Trophoblast cell (in vitro differentiated cells and primary cell): ENCODE measurements at regions not wholly inside any gene's neighbourhood (a gene's known extent, or its start where the extent isn't known, plus 50 kb on each side); places are given as distances from the start of the nearest gene placed in this dataset.
A peak's percentile ranks its signal among the peaks of the same experiment; 100 is the strongest.

Source experiments
- DNase-seq, 2 donors: peaks; one replicate each; pipeline ENCODE4 v3.0.0-alpha.2; 2016
- H2AFZ ChIP-seq: 2 replicates; pipeline ENCODE4 v1.6.1; 2013; ENCODE audit warnings: low read length, moderate library complexity, mild to moderate bottlenecking; ENCODE audit not compliant: insufficient read depth, poor library complexity
- H2AK5ac ChIP-seq: 2 replicates; pipeline ENCODE4 v1.6.1; 2013; ENCODE audit warnings: mild to moderate bottlenecking, low read length
- H2BK120ac ChIP-seq: 2 replicates; pipeline ENCODE4 v1.6.1; 2013; ENCODE audit warnings: low read length, mild to moderate bottlenecking, moderate library complexity; ENCODE audit not compliant: insufficient read depth, poor library complexity
- H2BK12ac ChIP-seq: 2 replicates; pipeline ENCODE4 v1.6.1; 2013; ENCODE audit warnings: mild to moderate bottlenecking, low read length, moderate library complexity
- H2BK5ac ChIP-seq: 2 replicates; pipeline ENCODE4 v1.6.1; 2013; ENCODE audit warnings: low read length, low read depth, moderate library complexity, mild to moderate bottlenecking; ENCODE audit not compliant: poor library complexity
- H3K14ac ChIP-seq: 2 replicates; pipeline ENCODE4 v1.6.1; 2013; ENCODE audit warnings: mild to moderate bottlenecking, low read length
- H3K18ac ChIP-seq: 2 replicates; pipeline ENCODE4 v1.6.1; 2013; ENCODE audit warnings: mild to moderate bottlenecking, low read length
- H3K23ac ChIP-seq: 2 replicates; pipeline ENCODE4 v1.6.1; 2013; ENCODE audit warnings: low read length
- H3K27ac ChIP-seq: 2 replicates; pipeline ENCODE4 v1.5.1; 2013; ENCODE audit warnings: low read depth, mild to moderate bottlenecking, inconsistent platforms, low read length, moderate library complexity
- H3K27me3 ChIP-seq: 2 replicates; pipeline ENCODE4 v1.6.1; 2013; ENCODE audit warnings: inconsistent platforms, mild to moderate bottlenecking, low read length, moderate library complexity; ENCODE audit not compliant: insufficient read depth
- H3K36me3 ChIP-seq, 2 experiments: 1 replicate in 1 of 2; 2 replicates in 1 of 2; pipeline ENCODE4 v1.6.1; 2013; ENCODE audit warnings: low read length in 2 of 2, mild to moderate bottlenecking in 2 of 2, moderate library complexity in 1 of 2; ENCODE audit not compliant: insufficient read depth in 2 of 2, control insufficient read depth in 1 of 2
- H3K4ac ChIP-seq: 2 replicates; pipeline ENCODE4 v1.6.1; 2013; ENCODE audit warnings: low read depth, mild to moderate bottlenecking, low read length, moderate library complexity
- H3K4me1 ChIP-seq, 2 experiments: 1 replicate in 1 of 2; 2 replicates in 1 of 2; pipeline ENCODE4 v1.6.1; 2013; ENCODE audit warnings: low read length in 2 of 2, mild to moderate bottlenecking in 2 of 2, moderate library complexity in 1 of 2; ENCODE audit not compliant: insufficient read depth in 2 of 2, control insufficient read depth in 1 of 2
- H3K4me2 ChIP-seq: 2 replicates; pipeline ENCODE4 v1.6.1; 2013; ENCODE audit warnings: inconsistent platforms, mild to moderate bottlenecking, low read length, moderate library complexity
- H3K4me3 ChIP-seq: 2 replicates; pipeline ENCODE4 v1.5.1; 2013; ENCODE audit warnings: mild to moderate bottlenecking, low read depth, low read length, inconsistent platforms
- H3K79me1 ChIP-seq: one replicate; pipeline ENCODE4 v1.6.1; 2013; ENCODE audit warnings: low read length
- H3K79me2 ChIP-seq: 2 replicates; pipeline ENCODE4 v1.6.1; 2013; ENCODE audit warnings: low read length, mild to moderate bottlenecking; ENCODE audit not compliant: control insufficient read depth, insufficient read depth, poor library complexity
- H3K9ac ChIP-seq: 2 replicates; pipeline ENCODE4 v1.6.1; 2013; ENCODE audit warnings: mild to moderate bottlenecking, low read length
- H3K9me3 ChIP-seq: 2 replicates; pipeline ENCODE4 v1.6.1; 2013; ENCODE audit warnings: low read depth, mild to moderate bottlenecking, control low read depth, inconsistent platforms, low read length; ENCODE audit not compliant: insufficient read depth
- H4K12ac ChIP-seq: 2 replicates; pipeline ENCODE4 v1.6.1; 2013; ENCODE audit warnings: low read depth, mild to moderate bottlenecking, low read length, moderate library complexity
- H4K8ac ChIP-seq: 2 replicates; pipeline ENCODE4 v1.6.1; 2013; ENCODE audit warnings: low read depth, mild to moderate bottlenecking, low read length, moderate library complexity
- H4K91ac ChIP-seq: one replicate; pipeline ENCODE4 v1.6.1; 2013; ENCODE audit warnings: low read depth, mild to moderate bottlenecking, low read length, moderate library complexity
- WGBS: extraction: QIAGEN DNeasy Blood & Tissue Kit; methylation state at CpG from one replicate; pipeline ENCODE4 v1.1.7; 2013; ENCODE audit warnings: missing lambda C conversion rate; ENCODE audit not compliant: insufficient read length, insufficient coverage; ENCODE audit errors: extremely low coverage; 5-methylcytosine and 5-hydroxymethylcytosine counted together

DNA sequence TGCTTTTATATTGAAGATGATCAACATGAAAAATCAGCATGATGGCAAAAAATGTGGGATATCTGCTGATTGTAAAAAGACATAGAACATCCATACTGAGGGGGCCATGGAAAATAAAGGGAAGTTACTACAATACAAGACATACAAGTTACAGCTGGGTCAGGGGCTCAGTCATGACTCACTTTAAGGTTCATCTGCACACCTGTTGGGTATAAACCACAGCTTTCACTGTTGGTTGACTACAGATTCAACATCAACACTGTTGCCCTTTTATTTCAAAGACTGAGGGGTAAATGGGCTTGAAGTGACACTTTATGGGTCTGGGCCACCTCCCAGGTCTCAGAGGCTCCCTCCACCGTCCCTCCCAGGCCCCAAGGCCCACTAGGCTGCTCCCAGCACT is 98.1 kb upstream of the IRS2 start:
- no peaks in the 10 kb centered on the region for H3K4me1 ChIP-seq
- H3K4ac ChIP-seq: no peak overlapping the region
- H2AFZ ChIP-seq: no peak overlapping the region
- H4K91ac ChIP-seq: no peak overlapping the region
- no peak overlapping the region for H2BK5ac ChIP-seq
- H4K8ac ChIP-seq: no peak overlapping the region
- no peaks in the 10 kb centered on the region for H3K36me3 ChIP-seq
- no peaks in the 10 kb centered on the region for H3K79me2 ChIP-seq
- no peak overlapping the region for H3K23ac ChIP-seq
- H2BK12ac ChIP-seq: no peak overlapping the region
- no peaks in the 10 kb centered on the region for H3K27me3 ChIP-seq
- H2BK120ac ChIP-seq: no peak overlapping the region
- H3K79me1 ChIP-seq: no peaks in the 10 kb centered on the region
- peaks cover 2% of the 10 kb centered on the region for H3K9me3 ChIP-seq
- no peak overlapping the region for H3K27ac ChIP-seq
- H3K18ac ChIP-seq: no peak overlapping the region
- no peak overlapping the region for H3K4me3 ChIP-seq
- no peak overlapping the region for H3K9ac ChIP-seq
- H2AK5ac ChIP-seq: no peak overlapping the region
- H3K4me2 ChIP-seq: no peak overlapping the region
- WGBS: no CpG with 5 or more reads among the region's 1 CpG
- DNase-seq: no peak
- no peak overlapping the region for H3K14ac ChIP-seq
- no peak overlapping the region for H4K12ac ChIP-seq

GRCh38 chr13:109883181-109884180 is 97.1 kb upstream of the IRS2 start:
- no peaks in the 10 kb centered on the region for H3K79me1 ChIP-seq
- DNase-seq: no peak
- H2BK120ac ChIP-seq: no peak overlapping the region
- no peaks in the 10 kb centered on the region for H3K4me1 ChIP-seq
- peak overlapping the region; percentile 12 for H3K9ac ChIP-seq
- no peak overlapping the region for H2BK12ac ChIP-seq
- H4K91ac ChIP-seq: no peak overlapping the region
- H3K27me3 ChIP-seq: no peaks in the 10 kb centered on the region
- no peak overlapping the region for H3K18ac ChIP-seq
- no peak overlapping the region for H4K12ac ChIP-seq
- no peak overlapping the region for H3K14ac ChIP-seq
- H3K79me2 ChIP-seq: no peaks in the 10 kb centered on the region
- WGBS: 100% methylated on average over 1 of the region's 20 CpGs
- no peak overlapping the region for H2BK5ac ChIP-seq
- no peaks in the 10 kb centered on the region for H3K36me3 ChIP-seq
- H3K4ac ChIP-seq: no peak overlapping the region
- H3K23ac ChIP-seq: no peak overlapping the region
- no peak overlapping the region for H2AK5ac ChIP-seq
- no peak overlapping the region for H2AFZ ChIP-seq
- H3K4me3 ChIP-seq: no peak overlapping the region
- H3K9me3 ChIP-seq: peaks cover 2% of the 10 kb centered on the region
- H4K8ac ChIP-seq: no peak overlapping the region
- H3K27ac ChIP-seq: no peak overlapping the region
- H3K4me2 ChIP-seq: no peak overlapping the region

DNA sequence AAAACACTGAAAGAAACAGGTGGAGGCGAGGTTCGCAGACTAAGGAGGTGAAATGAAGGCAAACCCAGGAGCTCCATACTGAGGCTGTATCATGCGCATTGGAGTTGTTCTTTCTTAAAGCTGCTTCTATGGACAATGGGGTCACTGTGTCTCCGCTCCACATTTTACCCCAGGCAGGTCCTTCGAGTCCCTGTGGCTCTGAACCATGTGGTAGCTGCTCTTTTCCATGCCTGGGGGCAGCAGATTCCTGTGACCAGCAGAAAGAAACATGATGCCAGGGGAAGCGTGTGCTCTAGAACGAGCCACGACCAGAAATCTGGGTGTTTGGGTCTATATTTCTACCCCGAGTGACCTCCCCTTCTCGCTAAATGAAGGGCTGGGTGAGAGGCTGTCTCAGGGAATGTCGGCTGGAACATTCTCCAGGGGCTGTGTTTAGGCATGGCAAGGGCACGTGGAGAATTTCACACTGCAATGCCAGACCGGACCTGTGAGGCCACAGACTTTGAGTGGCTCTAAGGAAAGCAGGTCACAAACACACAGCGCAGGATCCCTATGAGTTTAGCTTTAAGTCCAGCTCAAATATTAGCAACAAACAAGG is 95.7 kb upstream of the IRS2 start:
- Histone ChIP-seq H3K79me2 (no peaks in the 10 kb centered on the region), H3K9me3 (peaks cover 2% of the 10 kb centered on the region), H4K91ac (no peak overlapping the region), H3K79me1 (no peaks in the 10 kb centered on the region), H2BK5ac (no peak overlapping the region), H3K18ac (no peak overlapping the region), H3K27me3 (no peaks in the 10 kb centered on the region), H4K12ac (no peak overlapping the region), H4K8ac (no peak overlapping the region), H3K4me1 (no peaks in the 10 kb centered on the region), H3K9ac (no peak overlapping the region), H3K23ac (no peak overlapping the region), H2AK5ac (no peak overlapping the region), H3K14ac (no peak overlapping the region), H3K4me2 (no peak overlapping the region), H2BK120ac (no peak overlapping the region), H3K36me3 (no peaks in the 10 kb centered on the region), H2AFZ (no peak overlapping the region), H3K4me3 (no peak overlapping the region), H3K4ac (no peak overlapping the region), H3K27ac (no peak overlapping the region), H2BK12ac (no peak overlapping the region)
- no peak for DNase-seq
- WGBS: no CpG with 5 or more reads among the region's 14 CpGs

DNA sequence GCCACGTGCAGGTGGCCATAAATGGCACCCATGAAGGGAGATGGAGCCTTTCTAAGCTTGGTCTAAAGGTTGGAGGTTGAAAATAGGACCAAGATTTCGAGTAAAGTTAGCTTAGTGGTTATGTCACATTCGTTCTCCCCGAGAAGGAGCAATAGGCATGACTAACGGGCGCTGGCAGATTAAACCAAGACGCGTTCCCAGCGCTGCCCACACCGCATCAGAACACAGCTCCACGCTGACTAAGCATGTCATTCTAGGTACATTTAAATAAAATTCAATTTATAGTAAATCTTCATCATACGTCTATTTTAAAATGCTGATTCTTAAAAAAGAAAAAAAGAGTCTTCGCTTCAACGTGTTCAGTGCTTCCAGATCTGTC is 95.0 kb upstream of the IRS2 start:
- no peak overlapping the region for H3K14ac ChIP-seq
- no peaks in the 10 kb centered on the region for H3K4me1 ChIP-seq
- no peak overlapping the region for H3K4me3 ChIP-seq
- no peak overlapping the region for H4K91ac ChIP-seq
- H4K12ac ChIP-seq: no peak overlapping the region
- no peak overlapping the region for H2BK5ac ChIP-seq
- no peak overlapping the region for H3K9ac ChIP-seq
- H3K36me3 ChIP-seq: no peaks in the 10 kb centered on the region
- no peak overlapping the region for H2BK12ac ChIP-seq
- no peaks in the 10 kb centered on the region for H3K79me1 ChIP-seq
- H3K9me3 ChIP-seq: peaks cover 2% of the 10 kb centered on the region
- no peak for DNase-seq
- H2AFZ ChIP-seq: no peak overlapping the region
- no peaks in the 10 kb centered on the region for H3K79me2 ChIP-seq
- H3K23ac ChIP-seq: no peak overlapping the region
- H3K18ac ChIP-seq: no peak overlapping the region
- H2BK120ac ChIP-seq: no peak overlapping the region
- no peaks in the 10 kb centered on the region for H3K27me3 ChIP-seq
- no peak overlapping the region for H3K4me2 ChIP-seq
- no peak overlapping the region for H4K8ac ChIP-seq
- no CpG with 5 or more reads among the region's 14 CpGs for WGBS
- no peak overlapping the region for H3K27ac ChIP-seq
- H3K4ac ChIP-seq: no peak overlapping the region
- no peak overlapping the region for H2AK5ac ChIP-seq
